ENCODE measurements at regions not wholly inside any gene's neighbourhood (a gene's known extent, or its start where the extent isn't known, plus 50 kb on each side); places are given as distances from the start of the nearest gene placed in this dataset.

DNA sequence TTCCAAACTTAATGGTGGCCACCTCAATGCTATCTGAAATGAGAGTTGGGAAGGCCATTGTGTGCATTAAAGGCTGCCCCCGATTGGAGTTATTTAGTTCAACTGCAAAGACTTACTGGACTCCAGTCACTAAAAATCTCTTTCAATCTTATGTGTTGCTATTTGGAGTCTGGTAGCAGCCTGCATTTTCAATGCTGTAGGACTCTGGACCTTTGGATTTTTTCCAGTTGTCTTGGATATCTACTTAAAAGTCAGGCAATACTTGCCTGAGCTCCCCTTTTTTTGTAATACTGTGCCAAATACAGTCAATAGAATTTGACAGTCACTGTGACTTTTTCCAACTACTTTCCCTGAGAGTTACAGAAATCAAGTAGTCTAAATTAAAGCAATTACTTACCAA, 281.9 kb downstream of the TRIB2 start:
- TF ChIP-seq, protein P1, sequence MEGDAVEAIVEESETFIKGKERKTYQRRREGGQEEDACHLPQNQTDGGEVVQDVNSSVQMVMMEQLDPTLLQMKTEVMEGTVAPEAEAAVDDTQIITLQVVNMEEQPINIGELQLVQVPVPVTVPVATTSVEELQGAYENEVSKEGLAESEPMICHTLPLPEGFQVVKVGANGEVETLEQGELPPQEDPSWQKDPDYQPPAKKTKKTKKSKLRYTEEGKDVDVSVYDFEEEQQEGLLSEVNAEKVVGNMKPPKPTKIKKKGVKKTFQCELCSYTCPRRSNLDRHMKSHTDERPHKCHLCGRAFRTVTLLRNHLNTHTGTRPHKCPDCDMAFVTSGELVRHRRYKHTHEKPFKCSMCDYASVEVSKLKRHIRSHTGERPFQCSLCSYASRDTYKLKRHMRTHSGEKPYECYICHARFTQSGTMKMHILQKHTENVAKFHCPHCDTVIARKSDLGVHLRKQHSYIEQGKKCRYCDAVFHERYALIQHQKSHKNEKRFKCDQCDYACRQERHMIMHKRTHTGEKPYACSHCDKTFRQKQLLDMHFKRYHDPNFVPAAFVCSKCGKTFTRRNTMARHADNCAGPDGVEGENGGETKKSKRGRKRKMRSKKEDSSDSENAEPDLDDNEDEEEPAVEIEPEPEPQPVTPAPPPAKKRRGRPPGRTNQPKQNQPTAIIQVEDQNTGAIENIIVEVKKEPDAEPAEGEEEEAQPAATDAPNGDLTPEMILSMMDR (IDR thresholded peaks at IDR 0.05; ENCODE audit: low read depth, low read length, poor library complexity, severe bottlenecking): no peak
- TF ChIP-seq EZH2phosphoT487 (IDR thresholded peaks at IDR 0.05; ENCODE audit: borderline replicate concordance, low read length): no peak

All from DOHH2 (cell line).